ENCODE measurements at regions not wholly inside any gene's neighbourhood (a gene's known extent, or its start where the extent isn't known, plus 50 kb on each side); places are given as distances from the start of the nearest gene placed in this dataset.
"Not testable (repeated sequence)": the region's sequence is repeated elsewhere in the genome, so short reads cannot be mapped to it uniquely, and the experiment has no call there.

- no peak for DNase-seq
These were observed 928.7 kb upstream of the GJE1 start for GRCh38 chr6:141203902-141204575.

- no peak for DNase-seq
These were observed 930.1 kb upstream of the GJE1 start for GRCh38 chr6:141202626-141203025.

- no peak for DNase-seq
These were observed 933.7 kb upstream of the GJE1 start for GRCh38 chr6:141199074-141199473.

- no peak for DNase-seq
These were observed 937.4 kb upstream of the GJE1 start for GRCh38 chr6:141195251-141195832.

GRCh38 chr6:141183368-141183767 lies 949.4 kb upstream of the GJE1 start:
- DNase-seq: peak in 1 of 2 experiments; percentile 2

GRCh38 chr6:141175458-141175857 lies 957.3 kb upstream of the GJE1 start:
- not testable (repeated sequence) for DNase-seq

GRCh38 chr6:141174932-141175331 lies 957.8 kb upstream of the GJE1 start:
- DNase-seq: no peak

- no peak for DNase-seq
These were observed 959.2 kb upstream of the GJE1 start for GRCh38 chr6:141173529-141173928.

- no peak for DNase-seq
These were observed 963.3 kb upstream of the GJE1 start for GRCh38 chr6:141169419-141169818.

GRCh38 chr6:141167945-141168344 lies 964.8 kb upstream of the GJE1 start:
- no peak for DNase-seq

GRCh38 chr6:141165002-141165665 lies 967.6 kb upstream of the GJE1 start:
- no peak for DNase-seq

GRCh38 chr6:141164042-141164743 lies 968.5 kb upstream of the GJE1 start:
- DNase-seq: no peak

GRCh38 chr6:141163107-141163506 lies 969.6 kb upstream of the GJE1 start:
- DNase-seq: no peak

GRCh38 chr6:141158740-141159139 lies 974.0 kb upstream of the GJE1 start:
- no peak for DNase-seq

GRCh38 chr6:141153563-141153962 lies 979.2 kb upstream of the GJE1 start:
- DNase-seq: no peak

GRCh38 chr6:141152951-141153350 lies 979.8 kb upstream of the GJE1 start:
- no peak for DNase-seq

GRCh38 chr6:141151710-141152417 lies 980.9 kb upstream of the GJE1 start:
- DNase-seq: no peak

GRCh38 chr6:141141870-141142269 lies 990.9 kb upstream of the GJE1 start:
- DNase-seq: no peak

GRCh38 chr6:141140905-141141304 lies 991.8 kb upstream of the GJE1 start:
- DNase-seq: no peak

GRCh38 chr6:141139461-141139860 lies 993.3 kb upstream of the GJE1 start:
- no peak for DNase-seq

- DNase-seq: no peak
These were observed 998.0 kb upstream of the GJE1 start for GRCh38 chr6:141134723-141135122.

GRCh38 chr6:141133836-141134235 lies 998.9 kb upstream of the GJE1 start:
- no peak for DNase-seq

GRCh38 chr6:141133346-141133745 lies 999.4 kb upstream of the GJE1 start:
- DNase-seq: no peak
